Spleen (tissue), 7 donors: ENCODE measurements at regions not wholly inside any gene's neighbourhood (a gene's known extent, or its start where the extent isn't known, plus 50 kb on each side); places are given as distances from the start of the nearest gene placed in this dataset.

ENCODE experiments used
- POLR2AphosphoS5 ChIP-seq, 3 donors: sonication (generic); formaldehyde crosslinking; IDR thresholded peaks; one replicate each; pipeline ENCODE4 v1.5.1; 2017; ENCODE audit warnings: antibody characterized with exemption in 3 of 3
- TF ChIP-seq, protein P1 (sequence below), 11 experiments: fragments of 200-600 bp in 7 of 11; fragments of 450-650 bp in 4 of 11; sonication (generic) in 4 of 11; IDR thresholded peaks in 8 of 11; conservative IDR thresholded peaks in 3 of 11; 1 replicate in 7 of 11; 2 replicates in 4 of 11; pipeline versions ENCODE4 v1.4.0 to v1.8.0; 2016 to 2021; ENCODE audit warnings: antibody characterized with exemption in 11 of 11, inconsistent platforms in 4 of 11, mild to moderate bottlenecking in 1 of 11
- donor health status: DM: no; HTN: no; CAD: no; lungs with moderate emphysema.
- donor health status: DM: no; HTN: no; CAD: no.
- donor health status: DM: no; HTN: no; CAD: no.

GRCh38 chr7:138204982-138205298 is 128.7 kb downstream of the AKR1D1 start:
- no peak for TF ChIP-seq POLR2AphosphoS5 (IDR thresholded peaks at IDR 0.05)
- TF ChIP-seq, protein P1, sequence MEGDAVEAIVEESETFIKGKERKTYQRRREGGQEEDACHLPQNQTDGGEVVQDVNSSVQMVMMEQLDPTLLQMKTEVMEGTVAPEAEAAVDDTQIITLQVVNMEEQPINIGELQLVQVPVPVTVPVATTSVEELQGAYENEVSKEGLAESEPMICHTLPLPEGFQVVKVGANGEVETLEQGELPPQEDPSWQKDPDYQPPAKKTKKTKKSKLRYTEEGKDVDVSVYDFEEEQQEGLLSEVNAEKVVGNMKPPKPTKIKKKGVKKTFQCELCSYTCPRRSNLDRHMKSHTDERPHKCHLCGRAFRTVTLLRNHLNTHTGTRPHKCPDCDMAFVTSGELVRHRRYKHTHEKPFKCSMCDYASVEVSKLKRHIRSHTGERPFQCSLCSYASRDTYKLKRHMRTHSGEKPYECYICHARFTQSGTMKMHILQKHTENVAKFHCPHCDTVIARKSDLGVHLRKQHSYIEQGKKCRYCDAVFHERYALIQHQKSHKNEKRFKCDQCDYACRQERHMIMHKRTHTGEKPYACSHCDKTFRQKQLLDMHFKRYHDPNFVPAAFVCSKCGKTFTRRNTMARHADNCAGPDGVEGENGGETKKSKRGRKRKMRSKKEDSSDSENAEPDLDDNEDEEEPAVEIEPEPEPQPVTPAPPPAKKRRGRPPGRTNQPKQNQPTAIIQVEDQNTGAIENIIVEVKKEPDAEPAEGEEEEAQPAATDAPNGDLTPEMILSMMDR (IDR thresholded peaks at IDR 0.05 in 8 of 11, conservative IDR thresholded peaks at IDR 0.05 in 3 of 11) = no peak
